ENCODE measurements at regions not wholly inside any gene's neighbourhood (a gene's known extent, or its start where the extent isn't known, plus 50 kb on each side); places are given as distances from the start of the nearest gene placed in this dataset.

DNA sequence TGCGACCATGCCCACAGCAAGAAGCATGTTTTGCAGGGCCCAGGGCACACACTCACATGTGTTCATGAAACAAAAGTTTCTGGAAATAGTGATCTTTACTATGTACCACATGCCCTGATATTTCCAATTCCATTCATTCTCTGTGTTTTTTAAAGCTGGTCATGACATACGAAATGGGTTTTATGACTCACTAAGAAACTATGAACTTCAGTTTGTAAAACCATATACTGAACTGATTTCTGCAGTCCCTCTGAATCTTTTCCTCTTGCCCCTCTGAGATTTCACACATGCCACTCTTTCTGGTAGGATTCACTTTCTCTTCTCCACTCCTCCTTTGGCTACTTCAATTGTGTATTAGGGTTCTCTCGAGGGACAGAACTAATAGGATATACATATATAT lies 416.1 kb upstream of the TRPC7 start:
- no peaks in the 10 kb centered on the region for H3K36me3 Mint-ChIP-seq
- H3K4me1 Mint-ChIP-seq, result no peaks in the 10 kb centered on the region
- CTCF ChIA-PET, result no interaction called here
- no peak overlapping the region for H3K27ac Mint-ChIP-seq
- no peaks in the 10 kb centered on the region for H3K27me3 Mint-ChIP-seq
- no peak for DNase-seq
- H3K4me3 Mint-ChIP-seq, result no peak overlapping the region
- H3K9me3 Mint-ChIP-seq, result peaks cover 3% of the 10 kb centered on the region

DNA sequence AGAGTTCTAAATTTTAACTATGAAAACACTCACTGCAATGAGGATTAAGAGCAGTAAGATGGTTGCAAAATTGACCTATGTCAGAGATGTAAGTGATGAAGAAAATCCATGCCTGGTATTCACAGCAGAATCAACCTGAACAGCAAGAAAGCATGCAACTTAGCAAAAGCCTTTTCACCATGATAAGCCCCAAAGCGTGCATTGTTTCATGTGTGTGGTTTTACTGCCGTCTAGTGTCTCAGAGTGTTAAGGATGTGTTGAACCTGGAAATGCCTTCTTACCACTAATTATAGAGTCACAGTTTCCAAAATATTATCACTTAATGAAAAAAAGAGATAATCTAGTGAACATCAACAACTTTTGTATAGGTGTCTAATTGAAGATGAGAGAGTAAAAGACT lies 415.2 kb upstream of the TRPC7 start:
- Mint-ChIP-seq H3K36me3 (no peaks in the 10 kb centered on the region), H3K4me1 (no peaks in the 10 kb centered on the region), H3K4me3 (no peak overlapping the region), H3K27me3 (no peaks in the 10 kb centered on the region), H3K27ac (no peak overlapping the region), H3K9me3 (peaks cover 3% of the 10 kb centered on the region)
- DNase-seq, result no peak
- CTCF ChIA-PET, result no interaction called here

DNA sequence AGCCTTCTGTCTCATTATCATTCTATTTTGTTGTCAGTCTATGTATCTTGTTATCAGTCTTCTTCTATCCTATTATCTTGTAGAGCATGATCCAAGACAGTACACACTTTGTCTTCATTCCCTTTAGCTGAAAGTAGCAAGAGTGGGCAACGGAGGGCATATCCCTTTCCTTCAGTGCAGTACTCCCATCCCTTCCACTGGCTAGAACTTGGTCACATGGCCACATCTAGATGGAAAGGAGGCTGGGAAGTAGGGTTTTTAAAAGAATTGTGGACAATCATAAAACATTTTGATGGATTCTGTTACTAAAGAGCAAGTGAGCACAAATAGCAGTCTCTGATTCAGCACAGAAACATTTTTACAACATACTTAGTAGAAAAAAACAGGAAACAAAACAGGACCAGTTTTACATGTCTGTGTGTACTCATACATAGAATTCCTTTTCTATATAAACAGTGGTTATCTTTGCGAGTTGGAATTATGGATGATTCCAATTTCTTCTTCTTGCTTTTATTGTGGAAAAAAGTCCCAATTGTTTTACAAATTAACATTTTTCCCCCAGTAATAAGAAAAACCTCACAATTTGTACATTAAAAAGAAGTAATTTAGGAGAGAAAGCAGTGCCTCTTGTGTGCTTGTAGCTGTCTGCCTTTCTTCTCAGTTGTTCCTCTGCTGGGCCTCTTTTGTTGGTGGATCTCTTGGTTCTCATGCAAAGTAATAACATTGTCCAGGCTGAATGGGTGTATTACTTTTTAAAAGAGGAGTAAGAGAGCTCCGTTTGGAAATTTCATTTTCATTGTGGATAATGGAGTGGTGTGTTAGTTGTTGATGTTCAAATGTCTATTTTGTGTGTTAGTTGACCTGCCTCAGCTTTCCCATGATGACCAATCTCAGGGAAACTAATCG lies 410.9 kb upstream of the TRPC7 start:
- no peaks in the 10 kb centered on the region for H3K4me1 Mint-ChIP-seq
- no peak for DNase-seq
- H3K36me3 Mint-ChIP-seq, result no peaks in the 10 kb centered on the region
- CTCF ChIA-PET, result no interaction called here
- no peaks in the 10 kb centered on the region for H3K27me3 Mint-ChIP-seq
- no peak overlapping the region for H3K27ac Mint-ChIP-seq
- no peak overlapping the region for H3K4me3 Mint-ChIP-seq
- no peaks in the 10 kb centered on the region for H3K9me3 Mint-ChIP-seq

DNA sequence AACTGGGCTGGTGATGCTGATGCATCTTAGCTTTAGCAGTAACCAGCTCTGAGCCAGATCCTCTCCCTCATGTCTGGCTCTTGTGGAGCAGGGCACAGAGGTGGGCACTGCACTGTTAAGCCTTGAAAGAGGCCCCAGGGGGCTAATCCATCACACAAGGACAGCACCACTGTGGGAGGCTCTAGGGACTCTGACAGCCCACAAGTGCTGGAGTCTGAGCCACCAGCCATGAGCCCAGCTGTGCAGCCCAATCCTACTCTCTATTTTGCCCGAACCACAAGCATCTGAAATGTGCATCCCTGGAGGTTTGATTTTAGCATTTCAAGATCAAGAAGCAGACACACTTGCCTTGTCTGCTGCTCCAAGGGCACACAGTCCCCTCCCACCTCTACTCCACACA lies 407.1 kb upstream of the TRPC7 start:
- Mint-ChIP-seq H3K27ac (no peak overlapping the region), H3K27me3 (no peaks in the 10 kb centered on the region), H3K4me1 (no peaks in the 10 kb centered on the region), H3K36me3 (no peaks in the 10 kb centered on the region), H3K9me3 (no peaks in the 10 kb centered on the region), H3K4me3 (no peak overlapping the region)
- no peak for DNase-seq
- CTCF ChIA-PET, result no interaction called here

DNA sequence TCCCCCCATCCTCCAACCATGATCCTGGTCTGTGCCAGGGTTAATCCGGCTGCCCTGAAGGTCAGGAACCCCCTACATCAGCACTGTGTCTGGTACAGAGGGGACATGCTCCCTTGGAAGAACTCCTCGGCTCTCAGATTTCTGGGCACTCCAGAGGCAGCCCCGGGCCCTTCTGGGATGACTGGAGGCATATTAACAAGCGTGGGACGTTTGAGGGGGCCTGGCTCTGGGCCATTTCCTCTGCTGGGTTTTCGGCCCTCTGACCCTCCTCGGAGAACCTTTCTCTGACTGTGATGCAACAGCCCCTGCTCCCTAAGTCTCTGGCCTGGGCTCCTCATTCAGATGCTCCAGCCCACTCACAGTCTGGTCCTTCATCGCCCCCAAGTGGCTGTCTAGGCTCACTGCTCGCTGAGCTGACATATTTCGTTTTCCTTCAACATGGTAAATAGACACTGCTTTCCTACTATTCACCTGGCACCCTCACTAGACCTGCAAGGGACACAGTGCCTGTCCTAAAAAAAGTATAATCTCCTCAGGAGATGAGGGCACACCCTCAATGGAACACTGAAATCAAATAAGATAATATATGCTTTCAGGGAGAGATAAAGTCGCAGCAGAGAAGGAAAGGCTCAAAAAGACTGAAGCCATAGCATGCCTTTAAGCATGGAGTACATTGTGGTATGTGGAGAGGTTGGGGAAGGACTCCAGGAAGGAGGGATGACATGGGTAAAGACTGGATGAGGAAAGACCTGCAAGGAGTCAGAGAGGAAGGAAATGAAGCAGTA lies 404.7 kb upstream of the TRPC7 start:
- Mint-ChIP-seq H3K4me3 (no peak overlapping the region), H3K36me3 (no peaks in the 10 kb centered on the region), H3K9me3 (no peaks in the 10 kb centered on the region), H3K27me3 (no peaks in the 10 kb centered on the region), H3K27ac (no peak overlapping the region), H3K4me1 (no peaks in the 10 kb centered on the region)
- CTCF ChIA-PET, result interaction anchor here (0.7 to 1.0 kb wide), 2 partner anchors 409 to 534 kb away, joined by 3 read pairs; no protein-coding TSS in a partner anchor
- DNase-seq, result peak; percentile 31

DNA sequence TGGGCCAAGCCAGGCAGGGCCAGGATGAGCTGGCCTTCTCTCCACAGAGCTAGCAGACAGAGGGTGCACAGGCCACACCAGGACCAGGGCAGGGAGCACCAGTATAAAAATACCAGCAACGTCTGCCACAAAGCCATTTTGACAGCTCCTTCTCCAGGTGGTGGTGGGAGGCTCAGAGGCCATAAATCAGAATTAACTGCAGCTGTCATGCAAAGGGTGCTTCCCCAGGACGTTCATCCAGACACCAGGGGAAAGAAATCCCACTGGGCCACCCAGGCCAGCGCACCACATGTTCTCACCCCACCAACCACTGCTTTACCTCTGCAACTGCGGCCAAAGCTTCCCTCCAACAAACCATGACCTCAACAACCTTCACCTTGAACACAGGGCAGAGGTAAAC lies 403.7 kb upstream of the TRPC7 start:
- CTCF ChIA-PET, result interaction anchor here (1.0 kb wide), 1 partner anchor 533 kb away, joined by 3 read pairs; no protein-coding TSS in a partner anchor
- Mint-ChIP-seq H3K27ac (no peak overlapping the region), H3K4me1 (no peaks in the 10 kb centered on the region), H3K4me3 (no peak overlapping the region), H3K36me3 (no peaks in the 10 kb centered on the region), H3K27me3 (no peaks in the 10 kb centered on the region), H3K9me3 (no peaks in the 10 kb centered on the region)
- no peak for DNase-seq

DNA sequence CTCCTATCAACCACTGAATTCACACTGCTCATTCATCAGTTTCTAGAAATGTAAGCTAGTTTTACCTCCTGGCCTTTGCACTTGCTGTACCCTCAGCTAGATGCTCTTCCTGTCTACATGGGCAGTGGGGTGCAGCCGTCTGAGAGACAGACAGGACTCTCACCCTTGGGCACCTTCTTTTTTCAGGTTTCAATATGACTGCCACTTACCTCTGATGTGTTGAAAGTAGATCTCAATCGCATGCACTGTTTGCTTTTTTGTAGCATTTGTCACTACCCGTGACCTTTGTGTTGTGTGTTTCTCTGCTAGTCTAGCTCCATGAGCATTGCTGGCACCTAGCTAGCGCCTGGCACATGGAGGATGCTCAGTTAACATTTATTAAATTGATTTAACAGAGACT lies 403.1 kb upstream of the TRPC7 start:
- DNase-seq, result no peak
- H3K27me3 Mint-ChIP-seq, result no peaks in the 10 kb centered on the region
- no peaks in the 10 kb centered on the region for H3K9me3 Mint-ChIP-seq
- no peaks in the 10 kb centered on the region for H3K36me3 Mint-ChIP-seq
- H3K27ac Mint-ChIP-seq, result no peak overlapping the region
- CTCF ChIA-PET, result no interaction called here
- H3K4me1 Mint-ChIP-seq, result no peaks in the 10 kb centered on the region
- no peak overlapping the region for H3K4me3 Mint-ChIP-seq

DNA sequence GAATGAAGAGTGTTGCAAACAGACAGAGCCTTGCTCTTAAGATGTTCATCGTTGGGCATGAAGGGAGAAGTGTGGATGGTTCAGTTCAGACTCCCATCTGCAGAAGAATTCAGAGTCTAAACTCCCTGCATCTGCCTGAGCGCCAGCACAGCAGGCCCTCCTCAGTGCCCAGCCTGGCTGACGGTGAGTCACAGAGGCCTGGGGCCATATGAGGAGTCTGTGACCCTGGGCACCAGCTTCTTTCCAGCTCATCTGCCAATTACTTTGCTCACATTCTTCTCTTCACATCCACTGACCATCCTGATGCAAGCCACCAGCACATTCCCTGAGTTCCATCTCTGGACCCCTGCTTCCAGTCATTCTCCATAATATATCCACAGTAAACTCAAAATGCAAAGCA lies 401.1 kb upstream of the TRPC7 start:
- Mint-ChIP-seq H3K4me1 (no peaks in the 10 kb centered on the region), H3K27ac (no peak overlapping the region), H3K36me3 (no peaks in the 10 kb centered on the region), H3K27me3 (no peaks in the 10 kb centered on the region), H3K9me3 (no peaks in the 10 kb centered on the region), H3K4me3 (no peak overlapping the region)
- CTCF ChIA-PET, result no interaction called here
- DNase-seq, result no peak

DNA sequence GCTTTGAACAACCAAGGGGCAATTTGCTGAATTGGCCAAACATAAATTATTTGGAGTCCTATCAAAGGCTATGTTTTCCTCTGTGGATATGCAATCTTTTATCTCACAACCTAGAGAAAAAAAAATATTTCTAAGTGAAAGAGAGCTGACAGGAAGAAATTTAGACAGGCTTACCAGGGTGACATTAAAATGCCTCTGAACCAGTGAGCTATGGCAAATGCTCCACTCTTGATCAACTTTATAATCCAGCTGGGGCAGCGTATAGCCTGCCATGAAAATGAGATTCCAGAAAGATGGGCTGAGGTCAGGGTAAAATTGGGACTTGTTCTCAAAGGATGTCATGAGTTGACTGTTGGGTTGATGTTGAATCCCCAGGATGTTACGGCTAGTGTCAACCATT lies 399.3 kb upstream of the TRPC7 start:
- H3K4me3 Mint-ChIP-seq, result no peak overlapping the region
- no peak overlapping the region for H3K27ac Mint-ChIP-seq
- H3K36me3 Mint-ChIP-seq, result no peaks in the 10 kb centered on the region
- H3K4me1 Mint-ChIP-seq, result no peaks in the 10 kb centered on the region
- DNase-seq, result no peak
- H3K9me3 Mint-ChIP-seq, result no peaks in the 10 kb centered on the region
- CTCF ChIA-PET, result no interaction called here
- H3K27me3 Mint-ChIP-seq, result no peaks in the 10 kb centered on the region

DNA sequence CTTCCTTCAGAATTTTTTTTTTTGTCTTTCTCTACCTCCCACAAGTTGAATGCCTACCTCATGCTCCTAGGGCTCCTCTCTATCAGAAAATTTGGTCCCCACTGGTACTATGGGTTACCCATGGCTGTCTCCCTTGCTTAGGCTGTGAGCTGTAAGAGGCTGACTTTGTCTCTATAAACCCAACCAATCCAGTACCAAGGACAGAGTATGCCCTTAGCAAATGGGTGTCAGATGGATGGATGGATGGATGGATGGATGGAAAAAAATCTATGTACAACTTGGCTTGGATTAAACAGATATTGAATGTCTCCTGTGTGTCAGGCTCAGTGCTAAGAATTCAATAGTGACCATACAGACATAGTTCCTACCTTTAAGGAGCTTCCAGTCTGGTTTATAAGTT lies 398.2 kb upstream of the TRPC7 start:
- CTCF ChIA-PET, result interaction anchor here (0.7 kb wide), 1 partner anchor 75 kb away, joined by 5 read pairs; no protein-coding TSS in a partner anchor
- Mint-ChIP-seq H3K4me3 (no peak overlapping the region), H3K36me3 (no peaks in the 10 kb centered on the region), H3K9me3 (no peaks in the 10 kb centered on the region), H3K27ac (no peak overlapping the region), H3K4me1 (no peaks in the 10 kb centered on the region), H3K27me3 (no peaks in the 10 kb centered on the region)
- DNase-seq, result no peak

DNA sequence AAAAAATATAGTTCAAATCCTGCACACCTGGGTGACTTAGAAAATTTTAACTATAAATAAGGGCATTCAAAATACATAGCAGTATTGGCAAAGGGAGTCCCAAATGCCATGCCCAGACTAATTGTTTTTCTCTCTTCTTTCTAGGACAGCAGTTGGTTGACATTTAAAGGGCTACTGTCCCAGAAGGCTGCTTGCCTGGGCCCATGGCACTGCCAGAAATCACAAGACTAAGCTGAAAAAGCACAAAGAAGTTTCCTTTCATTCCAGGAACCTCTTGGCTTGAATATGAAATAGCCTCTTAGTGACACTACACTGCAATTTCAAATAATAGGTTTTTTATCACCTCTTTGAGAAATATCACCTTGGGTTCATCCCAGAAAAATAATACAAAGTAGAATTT lies 388.9 kb upstream of the TRPC7 start:
- Mint-ChIP-seq H3K9me3 (peaks cover 2% of the 10 kb centered on the region), H3K27ac (no peak overlapping the region), H3K27me3 (no peaks in the 10 kb centered on the region), H3K36me3 (no peaks in the 10 kb centered on the region), H3K4me3 (no peak overlapping the region), H3K4me1 (no peaks in the 10 kb centered on the region)
- CTCF ChIA-PET, result no interaction called here
- DNase-seq, result no peak

DNA sequence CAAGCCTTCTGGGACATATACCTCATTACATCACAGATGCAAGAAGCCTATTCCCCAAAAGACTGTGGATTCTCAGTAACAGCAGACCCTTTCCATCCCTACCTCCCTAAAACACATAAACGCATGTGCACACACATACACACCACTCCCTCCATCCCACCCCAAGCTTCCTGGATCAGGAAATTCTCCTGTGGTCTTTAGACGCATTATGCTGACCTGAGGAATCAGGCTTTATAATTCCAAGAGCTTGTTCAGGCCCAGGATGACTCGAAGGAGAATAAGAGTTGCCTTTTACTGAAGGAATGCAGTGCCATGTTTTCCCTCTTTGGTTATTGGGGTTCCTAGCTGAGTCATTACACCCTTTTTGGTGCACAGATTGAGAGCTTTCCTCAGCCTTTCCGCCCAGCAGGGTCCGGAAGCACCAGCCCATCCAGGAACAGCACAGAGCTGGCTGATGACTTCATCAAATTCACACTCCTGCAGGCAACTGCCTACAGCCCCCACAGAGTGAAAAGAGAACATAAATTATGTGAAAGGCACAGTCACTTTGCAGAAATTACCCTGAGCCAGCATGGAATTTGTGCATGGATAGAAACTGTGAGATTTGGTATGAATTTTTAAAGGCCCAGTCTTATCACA lies 385.0 kb upstream of the TRPC7 start:
- Mint-ChIP-seq H3K9me3 (peaks cover 2% of the 10 kb centered on the region), H3K4me3 (no peak overlapping the region), H3K36me3 (no peaks in the 10 kb centered on the region), H3K27me3 (no peaks in the 10 kb centered on the region), H3K4me1 (no peaks in the 10 kb centered on the region), H3K27ac (no peak overlapping the region)
- DNase-seq, result no peak
- CTCF ChIA-PET, result no interaction called here

DNA sequence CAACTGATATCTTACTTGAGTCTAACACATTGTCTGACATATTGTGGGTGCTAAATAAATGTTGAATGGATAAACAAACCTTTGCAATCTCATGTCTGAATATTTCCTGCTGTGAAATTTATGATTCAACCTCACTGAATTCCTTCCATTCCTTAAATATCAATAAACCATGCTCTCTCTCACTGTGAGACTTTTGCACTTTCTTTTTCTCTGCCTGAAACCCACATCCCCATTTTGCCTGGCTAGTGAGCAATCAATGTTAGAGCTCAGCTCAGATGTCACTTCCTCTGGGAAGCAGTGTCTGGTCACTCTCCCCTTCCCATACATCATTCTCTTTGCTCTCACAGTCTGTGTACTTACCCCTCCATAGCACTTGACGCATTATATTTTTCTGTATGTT lies 383.7 kb upstream of the TRPC7 start:
- no peak for DNase-seq
- Mint-ChIP-seq H3K27me3 (no peaks in the 10 kb centered on the region), H3K9me3 (peaks cover 2% of the 10 kb centered on the region), H3K27ac (no peak overlapping the region), H3K36me3 (no peaks in the 10 kb centered on the region), H3K4me3 (no peak overlapping the region), H3K4me1 (no peaks in the 10 kb centered on the region)
- CTCF ChIA-PET, result no interaction called here

DNA sequence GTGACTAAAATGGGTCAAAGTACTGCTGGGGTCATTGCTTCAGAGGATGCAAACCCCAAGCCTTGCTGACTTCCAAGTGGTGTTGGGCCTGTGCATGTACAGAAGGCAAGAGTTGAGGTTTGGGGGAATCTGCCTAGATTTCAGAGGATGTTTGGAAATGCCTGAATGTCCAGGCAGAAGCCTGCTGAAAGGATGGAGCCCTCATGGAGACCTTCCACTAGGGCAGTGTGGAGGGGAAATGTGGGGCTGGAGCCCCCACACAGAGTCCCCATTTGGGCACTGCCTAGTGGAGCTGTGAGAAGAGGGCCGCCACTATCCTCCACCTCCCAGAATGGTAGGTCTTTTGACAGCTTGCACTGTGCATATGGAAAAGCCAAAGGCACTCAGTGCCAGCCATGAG lies 377.7 kb upstream of the TRPC7 start:
- Mint-ChIP-seq H3K27ac (no peak overlapping the region), H3K27me3 (no peaks in the 10 kb centered on the region), H3K36me3 (no peaks in the 10 kb centered on the region), H3K4me1 (no peaks in the 10 kb centered on the region), H3K4me3 (no peak overlapping the region), H3K9me3 (peaks cover 9% of the 10 kb centered on the region)
- CTCF ChIA-PET, result no interaction called here
- no peak for DNase-seq

DNA sequence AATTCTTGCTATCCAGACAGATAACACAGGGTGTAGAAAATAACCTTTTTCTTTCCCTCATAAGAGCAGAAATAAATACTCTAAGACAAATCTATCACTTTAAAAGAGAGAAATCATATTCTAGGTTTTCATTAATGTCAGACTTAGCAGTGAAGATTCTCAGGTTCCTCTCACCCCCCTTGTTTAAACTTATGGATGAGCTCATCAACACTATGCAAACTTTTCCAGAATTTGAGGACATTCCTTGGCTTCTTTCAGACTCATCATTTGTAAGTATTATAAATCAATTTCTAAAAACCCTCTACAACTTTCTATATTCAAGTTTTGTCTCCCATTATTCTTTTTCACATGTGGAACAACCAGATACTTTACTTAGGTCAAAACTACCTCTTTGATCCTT lies 374.9 kb upstream of the TRPC7 start:
- Mint-ChIP-seq H3K36me3 (no peaks in the 10 kb centered on the region), H3K9me3 (peaks cover 11% of the 10 kb centered on the region), H3K4me1 (no peaks in the 10 kb centered on the region), H3K27ac (no peak overlapping the region), H3K27me3 (no peaks in the 10 kb centered on the region), H3K4me3 (no peak overlapping the region)
- CTCF ChIA-PET, result no interaction called here
- no peak for DNase-seq
